SK-N-SH (cell line): ENCODE measurements at regions not wholly inside any gene's neighbourhood (a gene's known extent, or its start where the extent isn't known, plus 50 kb on each side); places are given as distances from the start of the nearest gene placed in this dataset.

Experiments
- CTCF ChIA-PET: fragments of 300-600, 350-600 bp; formaldehyde crosslinking; extraction: SDS; loops from one replicate; lab custom pipeline; 2021; lab: Yijun Ruan, JAX
- POLR2A ChIA-PET: fragments of 350-600 bp; sonication (Branson Sonifier 250); formaldehyde crosslinking; extraction: SDS; loops from one replicate; lab custom pipeline; 2020; ENCODE audit warnings: antibody characterized with exemption, inconsistent platforms; lab: Yijun Ruan, JAX
- DNase-seq: peaks from one replicate; pipeline ENCODE4 v3.0.0; 2012
- H2AFZ ChIP-seq: fragments of 200-600 bp; sonication (generic); 2 replicates; pipeline ENCODE4 v1.8.1; 2016; ENCODE audit warnings: antibody characterized with exemption, mild to moderate bottlenecking, low read depth
- H3F3A ChIP-seq: fragments of 200-600 bp; sonication (generic); replicated peaks from 2 replicates; pipeline ENCODE3; 2016; ENCODE audit warnings: antibody characterized with exemption, mild to moderate bottlenecking; ENCODE audit not compliant: insufficient read depth
- H3K27ac ChIP-seq, 2 experiments: fragments of 200-500 bp in 1 of 2; fragments of 200-600 bp in 1 of 2; sonication (Bioruptor generic) in 1 of 2; sonication (generic), shearing (Covaris generic) in 1 of 2; 2 replicates each; pipeline versions ENCODE4 v1.5.1 to v1.6.1; 2014 to 2016; ENCODE audit warnings: low read depth in 2 of 2, inconsistent platforms in 1 of 2, low read length in 1 of 2, mild to moderate bottlenecking in 1 of 2, mixed read lengths in 1 of 2
- H3K27me3 ChIP-seq: fragments of 200-600 bp; sonication (generic), shearing (Covaris generic); 2 replicates; pipeline ENCODE4 v1.6.1; 2016; ENCODE audit warnings: mixed run types; ENCODE audit not compliant: insufficient read depth
- H3K36me3 ChIP-seq, 2 experiments: fragments of 200-500 bp in 1 of 2; fragments of 200-600 bp in 1 of 2; sonication (Bioruptor generic) in 1 of 2; sonication (generic) in 1 of 2; replicated peaks in 1 of 2; 2 replicates each; pipeline versions ENCODE3 to v1.5.1; 2014 to 2016; ENCODE audit warnings: low read length in 1 of 2, mild to moderate bottlenecking in 1 of 2; ENCODE audit not compliant: insufficient read depth in 2 of 2, control insufficient read depth in 1 of 2
- H3K4me1 ChIP-seq, 2 experiments: fragments of 200-500 bp in 1 of 2; fragments of 200-600 bp in 1 of 2; sonication (Bioruptor generic) in 1 of 2; sonication (generic), shearing (Covaris generic) in 1 of 2; 2 replicates each; pipeline versions ENCODE4 v1.5.1 to v1.6.1; 2014 to 2016; ENCODE audit warnings: low read depth in 1 of 2, low read length in 1 of 2, mixed run types in 1 of 2; ENCODE audit not compliant: insufficient read depth in 2 of 2, control insufficient read depth in 1 of 2
- H3K4me2 ChIP-seq: fragments of 200-600 bp; sonication (generic), shearing (Covaris generic); 2 replicates; pipeline ENCODE4 v1.6.1; 2017; ENCODE audit warnings: mixed run types
- H3K4me3 ChIP-seq, 2 experiments: fragments of 200-500 bp in 1 of 2; fragments of 200-600 bp in 1 of 2; sonication (Bioruptor generic) in 1 of 2; sonication (generic), shearing (Covaris generic) in 1 of 2; 2 replicates each; pipeline versions ENCODE4 v1.5.1 to v1.8.1; 2014 to 2016; ENCODE audit warnings: low read depth in 2 of 2, inconsistent platforms in 1 of 2, low read length in 1 of 2, mild to moderate bottlenecking in 1 of 2, mixed read lengths in 1 of 2, moderate library complexity in 1 of 2
- H3K79me2 ChIP-seq: fragments of 200-600 bp; sonication (generic); 2 replicates; pipeline ENCODE4 v1.8.1; 2017; ENCODE audit warnings: mild to moderate bottlenecking; ENCODE audit not compliant: insufficient read depth
- H3K9ac ChIP-seq: fragments of 200-600 bp; sonication (generic); 2 replicates; pipeline ENCODE4 v1.6.1; 2017; ENCODE audit warnings: mixed run types
- H3K9me2 ChIP-seq: fragments of 200-600 bp; sonication (generic); 2 replicates; pipeline ENCODE4 v1.6.1; 2017; ENCODE audit warnings: mixed run types
- H3K9me3 ChIP-seq: fragments of 200-600 bp; sonication (generic); 2 replicates; pipeline ENCODE4 v1.6.1; 2017; ENCODE audit warnings: mixed run types, mild to moderate bottlenecking, moderate library complexity
- H4K20me1 ChIP-seq: fragments of 200-600 bp; sonication (generic); 2 replicates; pipeline ENCODE4 v1.6.1; 2017; ENCODE audit warnings: mild to moderate bottlenecking, mixed run types; ENCODE audit not compliant: insufficient read depth
- CHD2 ChIP-seq: fragments of 150-350 bp; IDR thresholded peaks from 2 replicates; pipeline ENCODE4 v1.6.1; 2018; ENCODE audit warnings: low read length; ENCODE audit not compliant: partially characterized antibody
- ELF1 ChIP-seq: IDR thresholded peaks from 2 replicates; pipeline ENCODE4 v1.4.0; 2012
- EZH2phosphoT487 ChIP-seq: fragments of 200-600 bp; sonication (generic); IDR thresholded peaks from 2 replicates; pipeline ENCODE4 v1.6.1; 2017; ENCODE audit warnings: low read depth, mixed run types, mild to moderate bottlenecking, antibody characterized with exemption, moderate library complexity, borderline replicate concordance
- FOXJ3 ChIP-seq: sonication (generic); formaldehyde crosslinking; IDR thresholded peaks from 2 replicates; pipeline ENCODE4 v1.5.1; 2020; ENCODE audit warnings: mild to moderate bottlenecking, missing genetic modification reagents
- FOXM1 ChIP-seq: IDR thresholded peaks from 2 replicates; pipeline ENCODE4 v1.4.0; 2012; ENCODE audit warnings: low read depth, mild to moderate bottlenecking
- MEF2A ChIP-seq: IDR thresholded peaks from 2 replicates; pipeline ENCODE4 v1.4.0; 2012; ENCODE audit warnings: low read depth, borderline replicate concordance
- MXI1 ChIP-seq: IDR thresholded peaks from 2 replicates; pipeline ENCODE4 v1.6.1; 2012; ENCODE audit warnings: mild to moderate bottlenecking, low read depth, low read length, improper control_type of control experiment
- NFIC ChIP-seq: IDR thresholded peaks from 2 replicates; pipeline ENCODE4 v1.4.0; 2012; ENCODE audit warnings: borderline replicate concordance
- RAD21 ChIP-seq: IDR thresholded peaks from 2 replicates; pipeline ENCODE4 v1.6.1; 2012; ENCODE audit warnings: mild to moderate bottlenecking, low read length
- RCOR1 ChIP-seq: fragments of 150-350 bp; IDR thresholded peaks from 2 replicates; pipeline ENCODE4 v1.6.1; 2017; ENCODE audit warnings: antibody characterized with exemption, low read length
- RFX5 ChIP-seq: IDR thresholded peaks from 2 replicates; pipeline ENCODE4 v1.6.1; 2012; ENCODE audit warnings: mild to moderate bottlenecking, improper control_type of control experiment, low read length
- SMC3 ChIP-seq: IDR thresholded peaks from 2 replicates; pipeline ENCODE4 v1.6.1; 2012; ENCODE audit warnings: low read depth, low read length, improper control_type of control experiment
- TAF1 ChIP-seq: IDR thresholded peaks from 2 replicates; pipeline ENCODE4 v1.6.1; 2012; ENCODE audit warnings: low read depth, mild to moderate bottlenecking, low read length, moderate library complexity, borderline replicate concordance
- TCF12 ChIP-seq: IDR thresholded peaks from 2 replicates; pipeline ENCODE4 v1.4.0; 2012
- YY1 ChIP-seq: IDR thresholded peaks from 2 replicates; pipeline ENCODE4 v1.4.0; 2012; ENCODE audit warnings: low read depth, mild to moderate bottlenecking
- WGBS: methylation state at CpG from one replicate; pipeline ENCODE4 v1.1.6; 2017; ENCODE audit warnings: low lambda C conversion rate; 5-methylcytosine and 5-hydroxymethylcytosine counted together
- TF ChIP-seq, protein P1 (sequence below): IDR thresholded peaks from 2 replicates; pipeline ENCODE4; 2012
- TF ChIP-seq, protein P2 (sequence below): IDR thresholded peaks from 2 replicates; pipeline ENCODE4 v1.6.1; 2012; ENCODE audit warnings: mild to moderate bottlenecking, low read depth, low read length, moderate library complexity
- TF ChIP-seq, protein P3 (sequence below): IDR thresholded peaks from 2 replicates; pipeline ENCODE4 v1.4.0; 2012; ENCODE audit warnings: low read depth

DNA sequence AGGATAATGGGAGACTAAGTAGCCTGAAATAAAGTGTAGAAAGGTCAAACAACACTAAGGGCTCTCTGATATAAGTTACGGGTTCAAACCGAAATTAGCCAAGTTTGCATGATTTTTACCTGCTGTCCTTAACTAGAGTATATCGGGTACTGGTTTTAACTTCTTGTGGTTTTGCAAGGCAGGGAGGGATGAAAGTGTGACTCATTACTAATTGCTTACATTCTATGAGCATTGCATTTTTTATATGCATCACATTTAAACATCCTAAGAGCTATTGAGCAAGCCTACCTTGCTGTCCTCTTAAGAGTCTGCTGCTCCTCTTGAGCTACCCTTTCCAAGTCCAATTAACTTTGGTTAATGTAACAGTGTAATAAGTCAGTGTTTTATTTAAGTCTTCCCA is 415.4 kb downstream of the SLITRK5 start:
- H3K79me2 ChIP-seq = no peaks in the 10 kb centered on the region
- H3K36me3 ChIP-seq = no peaks in the 10 kb centered on the region
- no peaks in the 10 kb centered on the region for H3K27me3 ChIP-seq
- H3K4me2 ChIP-seq = no peak overlapping the region
- no peak for DNase-seq
- no peak for TF ChIP-seq FOXJ3 (CRISPR knock-in tag)
- TF ChIP-seq, protein P1, sequence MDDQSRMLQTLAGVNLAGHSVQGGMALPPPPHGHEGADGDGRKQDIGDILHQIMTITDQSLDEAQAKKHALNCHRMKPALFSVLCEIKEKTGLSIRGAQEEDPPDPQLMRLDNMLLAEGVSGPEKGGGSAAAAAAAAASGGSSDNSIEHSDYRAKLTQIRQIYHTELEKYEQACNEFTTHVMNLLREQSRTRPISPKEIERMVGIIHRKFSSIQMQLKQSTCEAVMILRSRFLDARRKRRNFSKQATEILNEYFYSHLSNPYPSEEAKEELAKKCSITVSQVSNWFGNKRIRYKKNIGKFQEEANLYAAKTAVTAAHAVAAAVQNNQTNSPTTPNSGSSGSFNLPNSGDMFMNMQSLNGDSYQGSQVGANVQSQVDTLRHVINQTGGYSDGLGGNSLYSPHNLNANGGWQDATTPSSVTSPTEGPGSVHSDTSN = no peak
- TF ChIP-seq NFIC = no peak
- no peak for TF ChIP-seq RAD21
- TF ChIP-seq ELF1 = no peak
- TF ChIP-seq RCOR1 = no peak
- TF ChIP-seq, all 33 proteins: peak for 0
- CTCF ChIA-PET = no interaction called here
- no peak overlapping the region for H3K27ac ChIP-seq
- H3K4me3 ChIP-seq = no peak overlapping the region
- POLR2A ChIA-PET = no interaction called here
- H4K20me1 ChIP-seq = no peaks in the 10 kb centered on the region
- no peak overlapping the region for H2AFZ ChIP-seq
- WGBS = 70% methylated on average over 3 of the region's 3 CpGs
- no peak overlapping the region for H3K9ac ChIP-seq
- H3K4me1 ChIP-seq = no peaks in the 10 kb centered on the region
- no peaks in the 10 kb centered on the region; the same call in 1 of the 2 replicates for H3K9me2 ChIP-seq
- no peaks in the 10 kb centered on the region for H3K9me3 ChIP-seq
- H3F3A ChIP-seq = no peaks in the 10 kb centered on the region

DNA sequence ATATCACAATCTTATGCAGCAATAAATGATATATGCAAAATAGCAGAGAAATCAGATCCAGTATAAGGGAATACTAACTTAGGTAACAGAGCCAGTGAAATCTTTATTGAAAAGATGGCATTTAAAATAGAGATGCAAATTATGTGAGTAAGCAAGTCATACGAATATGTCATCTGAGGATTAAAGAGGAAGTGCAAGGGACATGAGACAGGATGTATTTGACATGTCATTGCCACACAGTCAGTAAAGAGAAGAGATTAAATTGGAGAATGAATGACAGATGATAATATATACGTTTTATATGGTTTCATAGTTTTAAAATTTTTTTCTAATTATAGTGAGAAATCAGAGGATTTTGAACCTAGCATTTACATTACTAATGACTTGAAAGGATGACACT is 426.4 kb downstream of the SLITRK5 start:
- no peaks in the 10 kb centered on the region for H3F3A ChIP-seq

DNA sequence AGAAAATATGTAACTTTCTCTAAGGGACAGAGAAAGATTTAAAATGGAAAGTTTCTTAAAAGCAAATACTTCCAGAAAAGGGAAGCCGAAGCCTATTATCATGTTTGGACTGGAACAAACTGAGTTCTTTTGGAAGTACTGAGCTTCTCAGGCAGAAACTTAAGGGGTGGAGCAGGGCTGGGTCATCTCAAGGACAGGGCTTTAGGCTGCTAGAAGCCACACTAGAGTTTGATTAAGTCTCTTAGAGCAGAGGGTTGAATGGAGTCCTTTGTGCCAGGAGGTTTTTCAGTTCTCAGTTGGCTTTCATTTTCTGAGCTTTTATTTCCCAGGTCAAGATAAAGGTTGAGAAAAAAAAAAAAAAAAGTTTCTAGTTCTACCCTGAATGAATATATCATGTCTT is 432.7 kb downstream of the SLITRK5 start:
- Histone ChIP-seq H3K9me3 (no peaks in the 10 kb centered on the region; the same call in 1 of the 2 replicates), H3K9ac (no peak overlapping the region), H3K9me2 (no peaks in the 10 kb centered on the region), H3K79me2 (no peaks in the 10 kb centered on the region), H4K20me1 (no peaks in the 10 kb centered on the region), H3K27me3 (no peaks in the 10 kb centered on the region), H3K4me3 (no peak overlapping the region), H3K27ac (no peak overlapping the region), H3K36me3 (no peaks in the 10 kb centered on the region), H3K4me2 (no peak overlapping the region), H3K4me1 (no peaks in the 10 kb centered on the region), H2AFZ (no peak overlapping the region), H3F3A (no peaks in the 10 kb centered on the region)
- WGBS = 56% methylated on average over 1 of the region's 1 CpG
- DNase-seq = no peak
- ChIA-PET POLR2A (no interaction called here), CTCF (interaction anchor here (1.2 kb wide), 1 partner anchor 84 kb away, joined by 3 read pairs; no protein-coding TSS in a partner anchor)
- TF ChIP-seq YY1 = no peak
- TF ChIP-seq TCF12 = no peak
- no peak for TF ChIP-seq MXI1
- TF ChIP-seq, protein P1 = no peak
- no peak for TF ChIP-seq SMC3
- no peak for TF ChIP-seq TAF1
- TF ChIP-seq FOXM1 = no peak
- TF ChIP-seq, protein P2, sequence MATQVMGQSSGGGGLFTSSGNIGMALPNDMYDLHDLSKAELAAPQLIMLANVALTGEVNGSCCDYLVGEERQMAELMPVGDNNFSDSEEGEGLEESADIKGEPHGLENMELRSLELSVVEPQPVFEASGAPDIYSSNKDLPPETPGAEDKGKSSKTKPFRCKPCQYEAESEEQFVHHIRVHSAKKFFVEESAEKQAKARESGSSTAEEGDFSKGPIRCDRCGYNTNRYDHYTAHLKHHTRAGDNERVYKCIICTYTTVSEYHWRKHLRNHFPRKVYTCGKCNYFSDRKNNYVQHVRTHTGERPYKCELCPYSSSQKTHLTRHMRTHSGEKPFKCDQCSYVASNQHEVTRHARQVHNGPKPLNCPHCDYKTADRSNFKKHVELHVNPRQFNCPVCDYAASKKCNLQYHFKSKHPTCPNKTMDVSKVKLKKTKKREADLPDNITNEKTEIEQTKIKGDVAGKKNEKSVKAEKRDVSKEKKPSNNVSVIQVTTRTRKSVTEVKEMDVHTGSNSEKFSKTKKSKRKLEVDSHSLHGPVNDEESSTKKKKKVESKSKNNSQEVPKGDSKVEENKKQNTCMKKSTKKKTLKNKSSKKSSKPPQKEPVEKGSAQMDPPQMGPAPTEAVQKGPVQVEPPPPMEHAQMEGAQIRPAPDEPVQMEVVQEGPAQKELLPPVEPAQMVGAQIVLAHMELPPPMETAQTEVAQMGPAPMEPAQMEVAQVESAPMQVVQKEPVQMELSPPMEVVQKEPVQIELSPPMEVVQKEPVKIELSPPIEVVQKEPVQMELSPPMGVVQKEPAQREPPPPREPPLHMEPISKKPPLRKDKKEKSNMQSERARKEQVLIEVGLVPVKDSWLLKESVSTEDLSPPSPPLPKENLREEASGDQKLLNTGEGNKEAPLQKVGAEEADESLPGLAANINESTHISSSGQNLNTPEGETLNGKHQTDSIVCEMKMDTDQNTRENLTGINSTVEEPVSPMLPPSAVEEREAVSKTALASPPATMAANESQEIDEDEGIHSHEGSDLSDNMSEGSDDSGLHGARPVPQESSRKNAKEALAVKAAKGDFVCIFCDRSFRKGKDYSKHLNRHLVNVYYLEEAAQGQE = no peak
- TF ChIP-seq FOXJ3 (CRISPR knock-in tag) = no peak
- TF ChIP-seq CHD2 = no peak
- no peak for TF ChIP-seq RFX5
- TF ChIP-seq, protein P3, sequence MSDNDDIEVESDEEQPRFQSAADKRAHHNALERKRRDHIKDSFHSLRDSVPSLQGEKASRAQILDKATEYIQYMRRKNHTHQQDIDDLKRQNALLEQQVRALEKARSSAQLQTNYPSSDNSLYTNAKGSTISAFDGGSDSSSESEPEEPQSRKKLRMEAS = no peak
- TF ChIP-seq EZH2phosphoT487 = no peak

More for the DNA sequence above, 426.4 kb downstream of the SLITRK5 start:
- Histone ChIP-seq H4K20me1 (no peaks in the 10 kb centered on the region), H3K27ac (no peak overlapping the region), H3K36me3 (no peaks in the 10 kb centered on the region), H2AFZ (no peak overlapping the region), H3K9me3 (no peaks in the 10 kb centered on the region; the same call in 1 of the 2 replicates), H3K79me2 (no peaks in the 10 kb centered on the region), H3K4me2 (no peak overlapping the region), H3K27me3 (no peaks in the 10 kb centered on the region), H3K9me2 (no peaks in the 10 kb centered on the region), H3K4me3 (no peak overlapping the region)
- ChIA-PET POLR2A (no interaction called here), CTCF (no interaction called here)
- WGBS = 4% methylated on average over 2 of the region's 2 CpGs
- no peak for DNase-seq
- no peak for TF ChIP-seq RCOR1
- TF ChIP-seq MEF2A = no peak
- TF ChIP-seq, all 33 proteins: peak for 0
- Histone ChIP-seq H3K4me1 (no peaks in the 10 kb centered on the region), H3K9ac (no peak overlapping the region)
